Activated naive CD8-positive, alpha-beta T cell treated with anti-CD3 and anti-CD28 coated beads, Interleukin-2, amount 10 ng/mL, durations not matched to agents 7 days and 5 days (primary cell): ENCODE measurements at regions not wholly inside any gene's neighbourhood (a gene's known extent, or its start where the extent isn't known, plus 50 kb on each side); places are given as distances from the start of the nearest gene placed in this dataset.
"Not testable (repeated sequence)": the region's sequence is repeated elsewhere in the genome, so short reads cannot be mapped to it uniquely, and the experiment has no call there.

ENCODE experiments used
- ATAC-seq: fragments of 150-1000 bp; cut with Tn5 transposase; one replicate; pipeline ENCODE4 v1.10.0; 2021; ENCODE audit warnings: low read depth, moderate library complexity
- POLR2A ChIA-PET: fragments of 350-600 bp; sonication (Branson Sonifier 250); formaldehyde crosslinking; loops from one replicate; lab custom pipeline; 2021; ENCODE audit warnings: antibody characterized with exemption; lab: Charles Lee
- DNase-seq: peaks from one replicate; pipeline ENCODE4 v3.0.0; 2021
- H3K27ac Mint-ChIP-seq: one replicate; pipeline ENCODE4 v1.8.0; 2022; ENCODE audit warnings: mild to moderate bottlenecking, mixed read lengths
- H3K27me3 Mint-ChIP-seq: one replicate; pipeline ENCODE4 v1.8.0; 2022; ENCODE audit warnings: mild to moderate bottlenecking, moderate library complexity, mixed read lengths
- H3K36me3 Mint-ChIP-seq: one replicate; pipeline ENCODE4 v1.8.0; 2021; ENCODE audit warnings: mild to moderate bottlenecking, mixed read lengths
- H3K4me1 Mint-ChIP-seq: one replicate; pipeline ENCODE4 v1.8.0; 2021; ENCODE audit warnings: mixed read lengths
- H3K4me3 Mint-ChIP-seq: one replicate; pipeline ENCODE4 v1.8.0; 2022; ENCODE audit warnings: mild to moderate bottlenecking, moderate library complexity, mixed read lengths
- H3K9me3 Mint-ChIP-seq: one replicate; pipeline ENCODE4 v1.8.0; 2021; ENCODE audit warnings: mixed read lengths

GRCh38 chr2:62329797-62330196, 133.9 kb downstream of the B3GNT2 start:
- peaks cover 11% of the 10 kb centered on the region for H3K4me1 Mint-ChIP-seq
- ATAC-seq, result no peak
- no peaks in the 10 kb centered on the region for H3K27me3 Mint-ChIP-seq
- no peak for DNase-seq
- H3K9me3 Mint-ChIP-seq, result peaks cover 22% of the 10 kb centered on the region
- no peak overlapping the region for H3K27ac Mint-ChIP-seq
- H3K4me3 Mint-ChIP-seq, result no peak overlapping the region
- peaks cover 10% of the 10 kb centered on the region for H3K36me3 Mint-ChIP-seq
- POLR2A ChIA-PET, result interaction anchor here (1.4 kb wide), 1 partner anchor 27 kb away, joined by 4 read pairs; no protein-coding TSS in a partner anchor

GRCh38 chr2:62326735-62327134, 130.8 kb downstream of the B3GNT2 start:
- POLR2A ChIA-PET, result no interaction called here
- H3K36me3 Mint-ChIP-seq, result peaks cover 17% of the 10 kb centered on the region

GRCh38 chr2:62325398-62325797, 129.5 kb downstream of the B3GNT2 start:
- no peak overlapping the region for H3K27ac Mint-ChIP-seq
- H3K9me3 Mint-ChIP-seq, result peaks cover 26% of the 10 kb centered on the region
- DNase-seq, result no peak
- no peak for ATAC-seq
- POLR2A ChIA-PET, result no interaction called here
- peaks cover 17% of the 10 kb centered on the region for H3K36me3 Mint-ChIP-seq
- H3K4me1 Mint-ChIP-seq, result peaks cover 15% of the 10 kb centered on the region
- no peaks in the 10 kb centered on the region for H3K27me3 Mint-ChIP-seq
- no peak overlapping the region for H3K4me3 Mint-ChIP-seq

More at GRCh38 chr2:62326735-62327134, 130.8 kb downstream of the B3GNT2 start:
- Mint-ChIP-seq H3K4me3 (no peak overlapping the region), H3K27ac (no peak overlapping the region), H3K27me3 (no peaks in the 10 kb centered on the region), H3K4me1 (peaks cover 8% of the 10 kb centered on the region), H3K9me3 (peaks cover 26% of the 10 kb centered on the region)
- ATAC-seq (no peak), DNase-seq (no peak)

- peaks cover 9% of the 10 kb centered on the region for H3K36me3 Mint-ChIP-seq
- H3K27ac Mint-ChIP-seq, result no peak overlapping the region
- peaks cover 14% of the 10 kb centered on the region for H3K9me3 Mint-ChIP-seq
- DNase-seq (no peak), ATAC-seq (no peak)
- no peaks in the 10 kb centered on the region for H3K27me3 Mint-ChIP-seq
- no peak overlapping the region for H3K4me3 Mint-ChIP-seq
- H3K4me1 Mint-ChIP-seq, result peaks cover 22% of the 10 kb centered on the region
- POLR2A ChIA-PET, result no interaction called here
These were observed 125.7 kb downstream of the B3GNT2 start for GRCh38 chr2:62321380-62322289.

GRCh38 chr2:62320657-62321357, 124.9 kb downstream of the B3GNT2 start:
- peaks cover 6% of the 10 kb centered on the region for H3K36me3 Mint-ChIP-seq
- ATAC-seq (no peak), DNase-seq (no peak)
- H3K27ac Mint-ChIP-seq, result no peak overlapping the region
- H3K9me3 Mint-ChIP-seq, result peaks cover 8% of the 10 kb centered on the region
- POLR2A ChIA-PET, result no interaction called here
- no peak overlapping the region for H3K4me3 Mint-ChIP-seq
- H3K4me1 Mint-ChIP-seq, result peaks cover 25% of the 10 kb centered on the region
- no peaks in the 10 kb centered on the region for H3K27me3 Mint-ChIP-seq

- H3K27ac Mint-ChIP-seq, H3K4me3 Mint-ChIP-seq: not testable (repeated sequence)
- POLR2A ChIA-PET, result interaction anchor here (0.6 kb wide), 1 partner anchor 1144 kb away, joined by 8 read pairs; no protein-coding TSS in a partner anchor
These were observed 124.2 kb downstream of the B3GNT2 start for GRCh38 chr2:62320137-62320536.

GRCh38 chr2:62319070-62319469, 123.2 kb downstream of the B3GNT2 start:
- Mint-ChIP-seq H3K4me3 (no peak overlapping the region), H3K27ac (peak overlapping the region; percentile 57), H3K27me3 (no peaks in the 10 kb centered on the region), H3K4me1 (peaks cover 32% of the 10 kb centered on the region), H3K36me3 (peaks cover under 1% of the 10 kb centered on the region), H3K9me3 (no peaks in the 10 kb centered on the region)
- no peak for DNase-seq
- POLR2A ChIA-PET, result no interaction called here
- ATAC-seq, result no peak

More at GRCh38 chr2:62320137-62320536, 124.2 kb downstream of the B3GNT2 start:
- H3K27me3 Mint-ChIP-seq, DNase-seq, H3K36me3 Mint-ChIP-seq, H3K9me3 Mint-ChIP-seq, ATAC-seq: not testable (repeated sequence)
- peaks cover 25% of the 10 kb centered on the region for H3K4me1 Mint-ChIP-seq

GRCh38 chr2:62315476-62315875, 119.6 kb downstream of the B3GNT2 start:
- no peaks in the 10 kb centered on the region for H3K27me3 Mint-ChIP-seq
- POLR2A ChIA-PET, result no interaction called here
- DNase-seq, result no peak
- peak overlapping the region; percentile 68 for H3K27ac Mint-ChIP-seq
- no peak for ATAC-seq
- peaks cover 39% of the 10 kb centered on the region for H3K4me1 Mint-ChIP-seq
- no peak overlapping the region for H3K4me3 Mint-ChIP-seq
- no peaks in the 10 kb centered on the region for H3K9me3 Mint-ChIP-seq
- no peaks in the 10 kb centered on the region for H3K36me3 Mint-ChIP-seq

GRCh38 chr2:62314291-62314690, 118.4 kb downstream of the B3GNT2 start:
- Mint-ChIP-seq H3K36me3 (no peaks in the 10 kb centered on the region), H3K27ac (peak overlapping the region; percentile 86), H3K27me3 (no peaks in the 10 kb centered on the region), H3K9me3 (no peaks in the 10 kb centered on the region), H3K4me3 (peak overlapping the region; percentile 71), H3K4me1 (peaks cover 49% of the 10 kb centered on the region)
- DNase-seq (no peak), ATAC-seq (peak; percentile 24)
- POLR2A ChIA-PET, result interaction anchor here (0.9 to 1.9 kb wide), 7 partner anchors 9 to 275 kb away, joined by 3 to 9 read pairs (median 5); partner anchors contain the start of gene B3GNT2

GRCh38 chr2:62313449-62314227, 117.7 kb downstream of the B3GNT2 start:
- ATAC-seq, result peak; percentile 89
- Mint-ChIP-seq H3K4me3 (peak overlapping the region; percentile 71), H3K4me1 (peaks cover 50% of the 10 kb centered on the region), H3K27me3 (no peaks in the 10 kb centered on the region), H3K36me3 (no peaks in the 10 kb centered on the region), H3K9me3 (no peaks in the 10 kb centered on the region), H3K27ac (peak overlapping the region; percentile 86)
- POLR2A ChIA-PET, result interaction anchor here (0.6 to 1.9 kb wide), 9 partner anchors 9 to 274 kb away, joined by 3 to 9 read pairs (median 4); partner anchors contain the start of gene B3GNT2
- peak; percentile 76 for DNase-seq

GRCh38 chr2:62309465-62310091, 113.7 kb downstream of the B3GNT2 start:
- H3K9me3 Mint-ChIP-seq, result no peaks in the 10 kb centered on the region
- ATAC-seq (peak; percentile 10), DNase-seq (peak; percentile 53)
- H3K36me3 Mint-ChIP-seq, result no peaks in the 10 kb centered on the region
- peak overlapping the region; percentile 63 for H3K4me3 Mint-ChIP-seq
- H3K27ac Mint-ChIP-seq, result peak overlapping the region; percentile 94
- POLR2A ChIA-PET, result interaction anchor here (0.6 to 3.1 kb wide), 4 partner anchors 23 to 180 kb away, joined by 3 to 10 read pairs (median 4); partner anchors contain the start of gene B3GNT2
- H3K4me1 Mint-ChIP-seq, result peaks cover 78% of the 10 kb centered on the region
- no peaks in the 10 kb centered on the region for H3K27me3 Mint-ChIP-seq

- no peaks in the 10 kb centered on the region for H3K9me3 Mint-ChIP-seq
- H3K27ac Mint-ChIP-seq, result peak overlapping the region; percentile 94
- POLR2A ChIA-PET, result interaction anchor here (0.9 to 3.1 kb wide), 3 partner anchors 23 to 113 kb away, joined by 3 to 10 read pairs (median 6); partner anchors contain the start of gene B3GNT2
- no peak for ATAC-seq
- no peak for DNase-seq
- H3K27me3 Mint-ChIP-seq, result no peaks in the 10 kb centered on the region
- H3K36me3 Mint-ChIP-seq, result no peaks in the 10 kb centered on the region
- H3K4me3 Mint-ChIP-seq, result no peak overlapping the region
- H3K4me1 Mint-ChIP-seq, result peaks cover 78% of the 10 kb centered on the region
These were observed 113.2 kb downstream of the B3GNT2 start for GRCh38 chr2:62309081-62309464.
